GM19452 (cell line): ENCODE measurements at regions not wholly inside any gene's neighbourhood (a gene's known extent, or its start where the extent isn't known, plus 50 kb on each side); places are given as distances from the start of the nearest gene placed in this dataset.

Experiments used
- ATAC-seq: cut with Tn5 transposase; IDR thresholded peaks from one replicate; pipeline ENCODE4 v1.9.1; 2021; ENCODE audit not compliant: unreplicated experiment

- ATAC-seq: no peak
Observed at GRCh38 chr4:29521281-29521680, 1198.9 kb upstream of the PCDH7 start.

GRCh38 chr4:29536745-29537144 lies 1183.4 kb upstream of the PCDH7 start:
- ATAC-seq: no peak

GRCh38 chr4:29538889-29539646 lies 1181.1 kb upstream of the PCDH7 start:
- no peak for ATAC-seq

- ATAC-seq: no peak
Observed at GRCh38 chr4:29540439-29541102, 1179.6 kb upstream of the PCDH7 start.

- ATAC-seq: no peak
Observed at GRCh38 chr4:29541757-29542156, 1178.4 kb upstream of the PCDH7 start.

GRCh38 chr4:29549342-29549741 lies 1170.8 kb upstream of the PCDH7 start:
- ATAC-seq: no peak

- no peak for ATAC-seq
Observed at GRCh38 chr4:29551821-29552220, 1168.3 kb upstream of the PCDH7 start.

- ATAC-seq: no peak
Observed at GRCh38 chr4:29553846-29554245, 1166.3 kb upstream of the PCDH7 start.

- ATAC-seq: no peak
Observed at GRCh38 chr4:29558789-29559188, 1161.4 kb upstream of the PCDH7 start.

GRCh38 chr4:29559286-29559685 lies 1160.9 kb upstream of the PCDH7 start:
- no peak for ATAC-seq

GRCh38 chr4:29560452-29560851 lies 1159.7 kb upstream of the PCDH7 start:
- ATAC-seq: no peak

GRCh38 chr4:29565256-29565655 lies 1154.9 kb upstream of the PCDH7 start:
- no peak for ATAC-seq

- no peak for ATAC-seq
Observed at GRCh38 chr4:29566371-29566770, 1153.8 kb upstream of the PCDH7 start.

- no peak for ATAC-seq
Observed at GRCh38 chr4:29571322-29571721, 1148.8 kb upstream of the PCDH7 start.

GRCh38 chr4:29578329-29578728 lies 1141.8 kb upstream of the PCDH7 start:
- no peak for ATAC-seq

GRCh38 chr4:29581457-29581856 lies 1138.7 kb upstream of the PCDH7 start:
- no peak for ATAC-seq

- ATAC-seq: no peak
Observed at GRCh38 chr4:29588617-29589016, 1131.6 kb upstream of the PCDH7 start.

GRCh38 chr4:29596228-29596627 lies 1123.9 kb upstream of the PCDH7 start:
- ATAC-seq: no peak

GRCh38 chr4:29619168-29619567 lies 1101.0 kb upstream of the PCDH7 start:
- no peak for ATAC-seq

GRCh38 chr4:29632199-29632598 lies 1088.0 kb upstream of the PCDH7 start:
- no peak for ATAC-seq

- ATAC-seq: no peak
Observed at GRCh38 chr4:29636961-29637360, 1083.2 kb upstream of the PCDH7 start.

- ATAC-seq: no peak
Observed at GRCh38 chr4:29653221-29653620, 1066.9 kb upstream of the PCDH7 start.

GRCh38 chr4:29680644-29681043 lies 1039.5 kb upstream of the PCDH7 start:
- ATAC-seq: no peak
